WI38 (cell line): ENCODE measurements at regions not wholly inside any gene's neighbourhood (a gene's known extent, or its start where the extent isn't known, plus 50 kb on each side); places are given as distances from the start of the nearest gene placed in this dataset.

Source experiments
- H3K4me3 ChIP-seq: 2 replicates; pipeline ENCODE4 v1.5.1; 2011; ENCODE audit warnings: low read depth, mild to moderate bottlenecking, control low read depth, low read length
- CTCF ChIP-seq: IDR thresholded peaks from 2 replicates; pipeline ENCODE4 v1.5.1; 2012; ENCODE audit warnings: low read depth, mild to moderate bottlenecking, control low read depth, low read length

- no peak overlapping the region for H3K4me3 ChIP-seq
- no peak for TF ChIP-seq CTCF
Measured at GRCh38 chr20:40192081-40192480, 497.0 kb downstream of the MAFB start.

- H3K4me3 ChIP-seq, result no peak overlapping the region
- TF ChIP-seq CTCF, result no peak
Measured at GRCh38 chr20:40191573-40191972, 497.5 kb downstream of the MAFB start.

- no peak overlapping the region for H3K4me3 ChIP-seq
- no peak for TF ChIP-seq CTCF
Measured at GRCh38 chr20:40189621-40190020, 499.4 kb downstream of the MAFB start.

DNA sequence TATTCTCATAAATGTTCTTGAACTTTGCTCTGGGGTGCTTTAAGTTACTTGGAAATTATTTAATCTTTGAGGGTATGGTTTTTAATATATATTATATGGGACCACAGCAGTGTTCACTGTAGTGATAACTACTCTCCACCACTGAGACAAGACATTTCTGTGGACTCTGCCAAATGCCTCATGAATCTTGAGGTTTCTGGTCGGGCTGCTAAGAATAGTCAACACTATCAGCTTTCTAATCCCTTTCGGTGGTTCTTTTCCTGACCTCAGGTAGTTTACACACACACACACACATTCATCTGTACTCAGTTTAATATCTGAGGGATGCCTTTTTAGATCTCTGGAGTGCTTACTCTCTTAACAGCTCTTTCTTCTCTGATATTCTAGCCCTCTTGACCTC lies 500.7 kb downstream of the MAFB start:
- H3K4me3 ChIP-seq, result no peak overlapping the region
- no peak for TF ChIP-seq CTCF

DNA sequence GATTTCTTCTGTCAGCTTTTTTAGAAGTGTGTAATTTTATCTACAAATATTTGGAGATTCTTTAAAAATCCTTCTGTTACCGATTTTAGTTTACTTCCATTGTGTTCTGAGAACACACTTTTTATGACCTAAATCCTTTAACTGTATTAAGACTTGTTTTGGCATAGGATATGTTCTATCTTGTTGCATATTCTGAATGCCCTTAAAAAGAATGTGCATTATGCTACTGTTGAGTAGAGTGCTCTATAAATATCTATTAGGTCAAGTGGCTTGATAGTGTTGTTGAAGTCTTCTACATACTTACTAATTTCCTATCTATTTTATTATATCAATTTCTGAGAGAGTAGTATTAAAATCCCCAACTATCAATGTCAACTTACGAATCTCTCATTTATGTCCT lies 502.2 kb downstream of the MAFB start:
- no peak for TF ChIP-seq CTCF
- H3K4me3 ChIP-seq, result no peak overlapping the region

- H3K4me3 ChIP-seq, result no peak overlapping the region
- TF ChIP-seq CTCF, result no peak
Measured at GRCh38 chr20:40181676-40182075, 507.4 kb downstream of the MAFB start.

- no peak for TF ChIP-seq CTCF
- H3K4me3 ChIP-seq, result no peak overlapping the region
Measured at GRCh38 chr20:40176098-40176841, 512.8 kb downstream of the MAFB start.
